Transverse colon (tissue), 4 donors: ENCODE measurements at regions not wholly inside any gene's neighbourhood (a gene's known extent, or its start where the extent isn't known, plus 50 kb on each side); places are given as distances from the start of the nearest gene placed in this dataset.

Experiments
- DNase-seq: peaks from one replicate; pipeline ENCODE4 v3.0.0-alpha.2; 2019
- H3K27ac ChIP-seq, 4 donors: fragments of 200-600 bp; sonication (generic); 2 replicates each; pipeline ENCODE4 v1.5.1; 2016 to 2018; ENCODE audit warnings: inconsistent platforms in 4 of 4
- H3K27me3 ChIP-seq: fragments of 200-600 bp; sonication (generic); 2 replicates; pipeline ENCODE4 v1.5.1; 2017; ENCODE audit warnings: inconsistent platforms
- H3K36me3 ChIP-seq, 4 donors: fragments of 200-600 bp; sonication (generic); 2 replicates each; pipeline ENCODE4 v1.5.1; 2017 to 2019; ENCODE audit warnings: inconsistent platforms in 4 of 4
- H3K4me1 ChIP-seq, 4 donors: fragments of 200-600 bp; sonication (generic); 2 replicates each; pipeline ENCODE4 v1.5.1; 2017 to 2020; ENCODE audit warnings: inconsistent platforms in 4 of 4
- H3K4me3 ChIP-seq, 4 donors: fragments of 200-600 bp; sonication (generic); 1 replicate in 1 of 4; 2 replicates in 3 of 4; pipeline versions ENCODE4 v1.5.1 to v1.6.1; 2017 to 2019; ENCODE audit warnings: inconsistent platforms in 4 of 4
- H3K9me3 ChIP-seq, 2 donors: fragments of 200-600 bp; sonication (generic); 2 replicates each; pipeline ENCODE4 v1.5.1; 2017 to 2019; ENCODE audit warnings: inconsistent platforms in 2 of 2
- CTCF ChIP-seq, 5 experiments: fragments of 200-600 bp in 3 of 5; fragments of 450-650 bp in 2 of 5; sonication (generic) in 3 of 5; IDR thresholded peaks; 1 replicate in 2 of 5; 2 replicates in 3 of 5; pipeline ENCODE4 v1.5.1; 2016 to 2017; ENCODE audit warnings: antibody characterized with exemption in 5 of 5, inconsistent platforms in 3 of 5, mild to moderate bottlenecking in 2 of 5, moderate library complexity in 1 of 5
- EP300 ChIP-seq: sonication (generic); formaldehyde crosslinking; IDR thresholded peaks from one replicate; pipeline ENCODE4 v1.6.1; 2017; ENCODE audit warnings: antibody characterized with exemption, low read depth
- POLR2A ChIP-seq: fragments of 450-650 bp; IDR thresholded peaks from one replicate; pipeline ENCODE4 v1.6.1; 2016; ENCODE audit warnings: antibody characterized with exemption, mild to moderate bottlenecking, moderate library complexity
- POLR2AphosphoS5 ChIP-seq, 3 donors: sonication (generic); formaldehyde crosslinking; IDR thresholded peaks; one replicate each; pipeline ENCODE4 v1.6.1; 2016; ENCODE audit warnings: antibody characterized with exemption in 3 of 3
- WGBS, 2 donors: methylation state at CpG; one replicate each; pipeline ENCODE4 v1.1.5; 2018; ENCODE audit warnings: low coverage in 1 of 2; 5-methylcytosine and 5-hydroxymethylcytosine counted together
- in situ Hi-C, 4 donors: fragments of 200-750 bp; cut with MboI; loops; one replicate each; pipeline versions ENCODE4 v1.15.0 to v1.15.1; 2017; ENCODE audit warnings: low sequenced_read_pairs in 3 of 4, low pct_ligation_motif_present in 1 of 4, low pct_unique_long_range_greater_than_20kb in 1 of 4
- intact Hi-C: fragments of 100-400 bp; cut with DNase I; formaldehyde crosslinking; loops from one replicate; pipeline ENCODE4 v1.15.1; 2023; ENCODE audit warnings: low total_unique reads

DNA sequence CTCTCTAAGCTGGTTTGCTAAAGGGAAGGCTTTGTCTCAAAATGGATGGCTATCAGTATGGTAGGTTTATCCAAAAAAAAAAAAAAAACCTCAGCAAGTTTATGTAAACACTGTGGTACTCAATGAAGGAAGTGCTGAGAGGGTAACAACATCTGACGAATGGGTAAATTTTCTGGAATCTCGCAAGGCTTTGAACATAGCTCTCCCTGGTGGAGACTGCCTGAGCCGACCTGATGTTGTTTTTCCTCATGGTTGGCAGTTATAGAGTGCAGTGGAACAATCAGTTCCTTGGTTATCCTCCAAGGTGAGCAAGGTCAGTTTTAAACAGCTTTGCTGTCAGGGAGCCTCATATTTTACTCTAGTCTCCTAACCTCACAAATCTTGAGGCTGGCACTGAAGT, 94.6 kb downstream of the ZPLD1 start:
- Histone ChIP-seq H3K4me1 (no peaks in the 10 kb centered on the region), H3K36me3 (no peaks in the 10 kb centered on the region), H3K9me3 (no peaks in the 10 kb centered on the region), H3K4me3 (no peak overlapping the region), H3K27me3 (no peaks in the 10 kb centered on the region), H3K27ac (no peak overlapping the region)
- in situ Hi-C loops = loop anchor here in 1 of 4 donors (25.0 kb wide), 2 partner anchors 292 to 717 kb away; no protein-coding TSS in a partner anchor
- no peak for DNase-seq
- TF ChIP-seq EP300 (no peak), POLR2AphosphoS5 (IDR thresholded peaks at IDR 0.05) (no peak), CTCF (IDR thresholded peaks at IDR 0.05) (no peak), POLR2A (no peak)
- intact Hi-C loops = no loop called here
- WGBS, 2 donors = 16 to 44% methylated on average over 3 of the region's 3 CpGs

DNA sequence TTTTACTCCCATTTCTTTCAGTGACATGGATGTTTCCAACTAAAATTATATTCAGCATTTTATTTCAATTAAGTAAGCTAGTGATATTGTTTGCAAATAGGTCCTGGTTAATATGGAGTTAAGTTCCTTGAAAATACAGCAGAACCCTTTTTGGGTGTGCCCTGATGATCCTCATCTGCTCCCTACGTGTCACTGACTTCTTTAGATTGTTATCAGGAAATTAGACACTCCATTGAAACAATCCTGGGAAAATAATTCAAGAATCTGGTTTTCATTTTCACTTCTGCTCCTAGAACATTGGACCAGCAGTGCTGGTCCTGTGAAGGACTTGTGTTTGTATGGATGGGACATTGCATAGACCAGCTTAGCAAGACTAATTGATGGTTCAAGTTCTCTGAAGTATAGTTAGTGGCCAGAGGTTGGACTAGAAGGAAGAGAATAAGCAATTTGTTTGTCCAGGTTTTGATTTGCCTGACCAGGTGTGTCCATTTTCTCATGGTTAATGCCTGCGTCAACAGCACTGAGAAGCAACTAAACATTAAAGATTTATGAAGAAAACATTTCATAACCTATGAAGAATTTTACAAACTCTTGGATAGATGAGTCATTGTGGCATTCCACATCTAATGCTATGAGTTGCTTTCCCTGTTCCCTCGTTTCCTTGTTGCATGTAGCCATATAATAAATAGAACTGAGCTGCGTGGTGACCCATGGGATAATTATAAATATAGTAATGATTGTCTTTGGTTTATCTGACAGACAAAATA, 95.8 kb downstream of the ZPLD1 start:
- Histone ChIP-seq H3K4me1 (no peaks in the 10 kb centered on the region), H3K36me3 (no peaks in the 10 kb centered on the region), H3K27ac (no peak overlapping the region), H3K9me3 (no peaks in the 10 kb centered on the region), H3K27me3 (no peaks in the 10 kb centered on the region), H3K4me3 (no peak overlapping the region)
- 64 to 70% methylated on average over 3 to 4 of the region's 4 CpGs for WGBS, 2 donors
- TF ChIP-seq CTCF (IDR thresholded peaks at IDR 0.05) (no peak), EP300 (no peak), POLR2A (no peak)
- in situ Hi-C loops = loop anchor here (10.0 to 25.0 kb wide), 4 partner anchors 293 to 726 kb away; no protein-coding TSS in a partner anchor
- DNase-seq = no peak
- intact Hi-C loops = no loop called here

DNA sequence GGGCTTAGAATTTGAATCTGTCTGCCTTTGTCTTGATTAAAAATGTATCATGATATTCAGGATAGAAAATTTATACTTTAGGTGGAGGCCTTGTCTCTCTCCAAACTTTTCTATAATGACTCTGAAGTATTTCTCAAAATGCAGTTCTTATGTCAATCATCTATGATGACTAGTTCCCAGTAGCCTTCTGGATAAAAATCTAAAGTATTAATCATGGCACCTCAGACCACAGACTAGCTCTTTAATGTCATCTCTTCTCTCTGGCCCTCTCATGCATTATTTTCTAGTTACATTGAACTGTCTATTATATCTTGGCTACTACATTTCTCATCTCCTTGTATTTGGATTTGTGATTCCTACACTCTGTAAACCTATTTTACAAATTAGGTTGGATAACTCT, 96.9 kb downstream of the ZPLD1 start:
- Histone ChIP-seq H3K36me3 (no peaks in the 10 kb centered on the region), H3K27ac (no peak overlapping the region), H3K4me3 (no peak overlapping the region), H3K9me3 (no peaks in the 10 kb centered on the region), H3K4me1 (no peaks in the 10 kb centered on the region), H3K27me3 (no peaks in the 10 kb centered on the region)
- TF ChIP-seq EP300 (no peak), POLR2AphosphoS5 (IDR thresholded peaks at IDR 0.05) (no peak), CTCF (IDR thresholded peaks at IDR 0.05) (no peak), POLR2A (no peak)
- in situ Hi-C loops = loop anchor here (10.0 to 25.0 kb wide), 4 partner anchors 294 to 727 kb away; no protein-coding TSS in a partner anchor
- no peak for DNase-seq
- intact Hi-C loops = no loop called here

- no peak for TF ChIP-seq CTCF (IDR thresholded peaks at IDR 0.05)
- no peak for TF ChIP-seq EP300
- TF ChIP-seq POLR2AphosphoS5 (IDR thresholded peaks at IDR 0.05) = no peak
- TF ChIP-seq POLR2A = no peak
- intact Hi-C loops = no loop called here
- Histone ChIP-seq H3K4me3 (no peak overlapping the region), H3K36me3 (no peaks in the 10 kb centered on the region), H3K27ac (no peak overlapping the region), H3K9me3 (no peaks in the 10 kb centered on the region), H3K27me3 (no peaks in the 10 kb centered on the region), H3K4me1 (no peaks in the 10 kb centered on the region)
- in situ Hi-C loops = loop anchor here (10.0 to 25.0 kb wide), 4 partner anchors 296 to 728 kb away; no protein-coding TSS in a partner anchor
- WGBS, 2 donors = 62% methylated on average over 3 of the region's 3 CpGs; no CpG with 5 or more reads in 1 of the 2 donors
- no peak for DNase-seq
Measured at GRCh38 chr3:102532901-102533300, 98.1 kb downstream of the ZPLD1 start.
